ENCODE measurements at regions not wholly inside any gene's neighbourhood (a gene's known extent, or its start where the extent isn't known, plus 50 kb on each side); places are given as distances from the start of the nearest gene placed in this dataset.

GRCh38 chr18:30499721-30500120, 542.8 kb downstream of the DSC3 start:
- intact Hi-C loops (cut with DNase I, micrococcal nuclease) = no loop called here
- no peak for DNase-seq
- ATAC-seq = no peak

GRCh38 chr18:30492552-30493129, 549.9 kb downstream of the DSC3 start:
- DNase-seq = no peak
- no peak for ATAC-seq
- intact Hi-C loops (cut with DNase I, micrococcal nuclease) = no loop called here

- intact Hi-C loops (cut with DNase I, micrococcal nuclease) = no loop called here
- DNase-seq = no peak
- ATAC-seq = no peak
Measured at GRCh38 chr18:30491815-30492551, 550.6 kb downstream of the DSC3 start.

GRCh38 chr18:30489890-30490643, 552.5 kb downstream of the DSC3 start:
- no peak for ATAC-seq
- intact Hi-C loops (cut with DNase I, micrococcal nuclease) = no loop called here
- no peak for DNase-seq

DNA sequence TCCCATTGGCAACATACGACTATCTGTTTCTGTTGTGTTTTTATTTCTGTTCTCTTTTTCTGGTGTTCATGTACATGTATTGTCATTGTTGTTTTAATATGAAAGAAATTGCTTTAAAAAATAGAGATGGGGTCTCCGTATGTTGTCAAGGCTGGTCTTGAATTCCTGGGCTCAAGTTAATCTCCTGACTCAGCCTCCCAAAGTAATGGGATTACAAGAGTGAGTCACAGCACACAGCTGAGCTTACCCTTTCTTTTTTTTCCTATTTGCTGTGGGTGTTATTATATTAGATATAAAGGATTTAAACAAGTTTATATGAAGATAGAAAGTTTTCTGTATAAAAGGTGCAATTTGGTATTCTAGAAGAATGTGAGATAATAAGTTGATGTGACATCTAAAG, 554.6 kb downstream of the DSC3 start:
- DNase-seq (no peak), ATAC-seq (no peak)
- intact Hi-C loops (cut with DNase I, micrococcal nuclease) = no loop called here

DNA sequence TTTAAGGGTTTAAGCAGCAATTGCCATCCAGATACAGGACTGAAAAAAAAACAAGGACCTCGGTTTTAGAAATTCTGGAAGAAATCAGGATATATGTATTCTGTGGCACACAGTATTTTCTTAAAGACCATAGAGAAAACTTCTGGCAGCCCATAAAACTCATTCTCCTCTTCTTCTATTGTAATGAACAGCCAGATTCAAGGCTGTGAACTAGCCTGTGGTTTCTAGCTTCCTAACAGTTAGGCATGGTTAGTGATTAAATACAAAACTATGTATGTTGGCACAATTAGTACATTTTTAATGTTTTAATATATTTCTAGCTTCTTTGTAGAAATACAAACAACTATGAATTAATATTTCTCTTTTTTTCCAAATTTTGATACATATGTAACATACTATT, 555.7 kb downstream of the DSC3 start:
- ATAC-seq (no peak), DNase-seq (no peak)
- intact Hi-C loops (cut with DNase I, micrococcal nuclease) = no loop called here

GRCh38 chr18:30485078-30485477, 557.5 kb downstream of the DSC3 start:
- DNase-seq (no peak), ATAC-seq (no peak)
- intact Hi-C loops (cut with DNase I, micrococcal nuclease) = no loop called here

DNA sequence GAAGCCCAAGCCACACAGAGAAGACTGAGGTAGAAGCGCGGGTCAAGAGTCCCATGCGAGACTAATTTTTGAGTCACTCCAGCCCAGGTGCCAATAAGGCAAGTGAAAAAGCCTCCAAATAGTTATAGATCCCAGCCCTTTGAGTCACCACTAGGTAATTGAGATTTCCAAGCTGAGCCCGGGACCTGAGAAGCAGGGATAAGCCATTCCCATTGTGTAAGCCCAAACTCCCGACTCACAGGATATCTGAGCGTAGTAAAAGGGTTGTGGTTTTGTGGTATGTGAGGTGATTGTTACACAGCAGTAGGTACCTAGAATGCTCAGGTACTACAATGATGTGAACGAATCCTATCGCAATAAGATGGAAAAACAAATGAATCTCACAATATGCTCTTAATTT, 560.7 kb downstream of the DSC3 start:
- no peak for DNase-seq
- no peak for ATAC-seq
- intact Hi-C loops (cut with DNase I, micrococcal nuclease) = no loop called here

DNA sequence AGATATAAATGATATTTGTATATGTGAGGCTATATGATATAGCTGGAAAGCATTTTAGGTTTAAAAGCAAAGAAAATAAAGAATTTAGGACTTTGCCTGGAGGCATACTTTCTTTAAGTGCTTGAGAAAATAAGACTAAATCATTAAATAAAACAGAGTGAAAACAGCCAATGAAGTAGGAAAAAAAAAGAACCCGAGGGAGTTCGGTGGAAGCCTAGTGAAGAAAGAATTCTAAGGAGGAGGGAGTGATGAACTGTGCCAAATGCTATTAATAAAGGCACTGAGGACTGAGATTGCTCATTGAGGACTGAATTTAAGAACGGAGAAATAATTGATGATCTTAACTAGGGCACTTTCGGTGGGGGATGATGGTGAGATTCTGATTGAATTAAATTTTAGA, 573.5 kb downstream of the DSC3 start:
- ATAC-seq (no peak), DNase-seq (no peak)
- intact Hi-C loops (cut with DNase I, micrococcal nuclease) = no loop called here

DNA sequence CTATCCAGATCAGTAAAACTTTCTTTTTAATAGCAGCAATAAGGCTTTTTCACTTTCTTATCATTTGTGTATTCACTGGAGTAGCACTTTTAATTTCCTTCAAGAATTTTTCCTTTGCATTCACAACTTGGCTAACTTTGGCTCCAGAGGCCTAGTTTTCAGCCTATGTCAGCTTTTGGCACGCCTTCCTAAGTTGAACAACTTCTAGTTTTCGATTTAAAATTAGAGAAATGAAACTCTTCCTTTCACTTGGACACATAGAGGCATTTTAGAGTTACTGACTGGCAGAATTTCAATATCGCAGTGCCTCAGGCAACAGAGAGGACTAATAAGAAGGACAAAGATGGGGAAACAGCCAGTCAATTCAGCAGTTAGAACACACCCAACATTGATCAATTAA, 577.4 kb downstream of the DSC3 start:
- intact Hi-C loops (cut with DNase I, micrococcal nuclease) = no loop called here
- no peak for DNase-seq
- ATAC-seq = no peak

- ATAC-seq (no peak), DNase-seq (no peak)
- intact Hi-C loops (cut with DNase I, micrococcal nuclease) = no loop called here
Measured at GRCh38 chr18:30457156-30457555, 585.4 kb downstream of the DSC3 start.

DNA sequence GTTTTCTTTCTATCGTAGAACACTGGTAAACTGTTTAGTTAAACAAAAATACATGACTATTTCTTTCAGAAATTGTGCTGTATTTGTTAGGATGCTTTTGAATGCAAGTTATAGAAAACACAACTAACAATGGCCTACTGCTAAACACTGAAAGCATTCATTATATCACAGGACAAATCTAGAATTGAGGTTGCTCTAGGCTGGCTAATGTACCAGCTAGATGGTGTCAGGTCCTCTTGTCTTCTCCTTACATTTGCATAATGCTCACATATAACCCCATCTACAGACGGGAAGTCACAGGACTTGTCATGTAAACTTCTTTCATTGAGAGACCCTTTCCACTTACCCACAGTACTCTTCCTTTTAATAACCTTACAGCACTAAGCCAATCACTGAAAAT, 586.8 kb downstream of the DSC3 start:
- no peak for ATAC-seq
- no peak for DNase-seq
- intact Hi-C loops (cut with DNase I, micrococcal nuclease) = no loop called here

- ATAC-seq (no peak), DNase-seq (no peak)
- intact Hi-C loops (cut with DNase I, micrococcal nuclease) = no loop called here
Measured at GRCh38 chr18:30454920-30455319, 587.6 kb downstream of the DSC3 start.

- intact Hi-C loops (cut with DNase I, micrococcal nuclease) = no loop called here
- ATAC-seq (no peak), DNase-seq (no peak)
Measured at GRCh38 chr18:30451981-30452380, 590.6 kb downstream of the DSC3 start.

GRCh38 chr18:30450927-30451326, 591.6 kb downstream of the DSC3 start:
- intact Hi-C loops (cut with DNase I, micrococcal nuclease) = no loop called here
- ATAC-seq (no peak), DNase-seq (no peak)

- ATAC-seq (no peak), DNase-seq (no peak)
- intact Hi-C loops (cut with DNase I, micrococcal nuclease) = no loop called here
Measured at GRCh38 chr18:30446605-30447004, 595.9 kb downstream of the DSC3 start.

DNA sequence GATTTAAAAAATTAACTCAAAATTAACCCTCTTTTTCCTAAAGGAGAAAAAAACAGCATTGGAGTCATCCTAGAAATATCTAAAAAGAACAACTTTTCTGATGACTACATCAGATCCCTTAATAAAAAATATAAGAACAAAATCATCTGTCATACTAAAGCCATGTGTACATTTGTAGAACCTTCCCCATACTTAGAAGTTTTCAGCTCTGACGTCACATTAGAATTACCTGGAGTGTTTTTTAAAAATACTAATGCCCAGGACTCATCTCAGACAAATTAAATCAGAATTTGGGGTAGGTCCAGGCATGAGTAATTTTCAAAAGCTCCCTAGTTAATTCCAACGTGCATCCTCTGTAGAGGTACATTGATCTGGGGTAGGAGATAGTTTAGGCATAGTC, 598.0 kb downstream of the DSC3 start:
- DNase-seq = no peak
- no peak for ATAC-seq
- intact Hi-C loops (cut with DNase I, micrococcal nuclease) = no loop called here

GRCh38 chr18:30440351-30440750, 602.2 kb downstream of the DSC3 start:
- DNase-seq (no peak), ATAC-seq (no peak)
- intact Hi-C loops (cut with DNase I, micrococcal nuclease) = no loop called here

DNA sequence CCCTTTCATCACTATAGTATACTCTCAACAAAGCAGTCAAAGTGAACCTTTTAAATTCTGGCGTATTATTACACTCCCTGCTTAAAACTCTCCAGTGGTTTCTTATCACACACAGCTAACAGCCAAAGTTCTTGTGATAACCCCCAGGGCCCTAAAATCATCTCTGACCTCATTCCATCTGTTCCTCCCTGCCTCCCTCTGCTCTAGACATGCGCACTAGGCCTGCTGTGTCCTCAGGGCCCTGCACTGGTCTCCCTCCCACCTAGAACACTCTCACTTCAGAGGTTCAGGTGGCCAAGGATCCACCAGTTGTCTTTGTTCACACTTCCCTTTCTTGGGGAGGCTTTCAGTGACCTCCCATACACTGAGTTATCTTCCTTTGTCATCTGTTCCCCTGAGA, 603.4 kb downstream of the DSC3 start:
- DNase-seq (no peak), ATAC-seq (no peak)
- intact Hi-C loops (cut with DNase I, micrococcal nuclease) = no loop called here

- DNase-seq (no peak), ATAC-seq (no peak)
- intact Hi-C loops (cut with DNase I, micrococcal nuclease) = no loop called here
Measured at GRCh38 chr18:30432349-30432748, 610.2 kb downstream of the DSC3 start.

All from left colon (tissue), 2 donors.